WERI-Rb-1 (cell line): ENCODE measurements at regions not wholly inside any gene's neighbourhood (a gene's known extent, or its start where the extent isn't known, plus 50 kb on each side); places are given as distances from the start of the nearest gene placed in this dataset.

ENCODE experiments used
- DNase-seq: peaks from one replicate; pipeline ENCODE4 v3.0.0-alpha.2; 2020
- H3K27ac ChIP-seq: fragments of 250-450 bp; sonication (Bioruptor Pico); 2 replicates; pipeline ENCODE4 v1.5.1; 2020; ENCODE audit warnings: mild to moderate bottlenecking, moderate library complexity
- H3K27me3 ChIP-seq: fragments of 250-450 bp; sonication (Bioruptor Pico); 2 replicates; pipeline ENCODE4 v1.5.1; 2021; ENCODE audit warnings: mild to moderate bottlenecking, low read depth, moderate library complexity; ENCODE audit not compliant: insufficient read depth, severe bottlenecking
- H3K36me3 ChIP-seq: fragments of 250-450 bp; sonication (Bioruptor Pico); 2 replicates; pipeline ENCODE4 v1.5.1; 2020; ENCODE audit warnings: mild to moderate bottlenecking, moderate library complexity
- H3K4me3 ChIP-seq: 2 replicates; pipeline ENCODE4 v1.5.1; 2011; ENCODE audit warnings: low read depth, mild to moderate bottlenecking, control low read depth, low read length
- H3K9me3 ChIP-seq: fragments of 250-450 bp; sonication (Bioruptor Pico); 2 replicates; pipeline ENCODE4 v1.5.1; 2021; ENCODE audit warnings: mild to moderate bottlenecking, moderate library complexity; ENCODE audit not compliant: severe bottlenecking
- TF ChIP-seq, protein P1 (sequence below): IDR thresholded peaks from 2 replicates; pipeline ENCODE4 v1.5.1; 2011; ENCODE audit warnings: low read depth, mild to moderate bottlenecking, control low read depth, inconsistent platforms, low read length

DNA sequence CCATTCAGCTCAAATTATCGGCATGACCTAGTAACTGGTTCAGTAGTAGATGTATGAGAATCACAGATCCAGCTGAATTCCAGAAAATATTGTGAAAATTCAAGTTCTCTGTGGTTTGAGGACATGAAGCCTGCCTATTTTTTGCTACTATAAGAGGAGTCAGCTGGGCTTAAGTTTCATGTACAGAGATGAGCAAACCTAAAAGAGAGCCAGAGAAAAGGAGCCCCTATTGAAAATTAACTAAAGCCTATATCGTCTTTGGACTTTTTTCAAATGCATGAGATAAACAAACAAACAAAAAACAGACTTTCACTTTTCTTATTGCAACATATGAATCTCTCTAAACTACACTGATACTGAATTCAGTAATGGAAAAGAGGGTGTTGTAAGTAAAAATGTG is 106.8 kb upstream of the SPRY2 start:
- Histone ChIP-seq H3K9me3 (no peaks in the 10 kb centered on the region), H3K36me3 (no peaks in the 10 kb centered on the region), H3K4me3 (no peak overlapping the region), H3K27me3 (no peaks in the 10 kb centered on the region), H3K27ac (no peak overlapping the region)
- no peak for DNase-seq
- TF ChIP-seq, protein P1, sequence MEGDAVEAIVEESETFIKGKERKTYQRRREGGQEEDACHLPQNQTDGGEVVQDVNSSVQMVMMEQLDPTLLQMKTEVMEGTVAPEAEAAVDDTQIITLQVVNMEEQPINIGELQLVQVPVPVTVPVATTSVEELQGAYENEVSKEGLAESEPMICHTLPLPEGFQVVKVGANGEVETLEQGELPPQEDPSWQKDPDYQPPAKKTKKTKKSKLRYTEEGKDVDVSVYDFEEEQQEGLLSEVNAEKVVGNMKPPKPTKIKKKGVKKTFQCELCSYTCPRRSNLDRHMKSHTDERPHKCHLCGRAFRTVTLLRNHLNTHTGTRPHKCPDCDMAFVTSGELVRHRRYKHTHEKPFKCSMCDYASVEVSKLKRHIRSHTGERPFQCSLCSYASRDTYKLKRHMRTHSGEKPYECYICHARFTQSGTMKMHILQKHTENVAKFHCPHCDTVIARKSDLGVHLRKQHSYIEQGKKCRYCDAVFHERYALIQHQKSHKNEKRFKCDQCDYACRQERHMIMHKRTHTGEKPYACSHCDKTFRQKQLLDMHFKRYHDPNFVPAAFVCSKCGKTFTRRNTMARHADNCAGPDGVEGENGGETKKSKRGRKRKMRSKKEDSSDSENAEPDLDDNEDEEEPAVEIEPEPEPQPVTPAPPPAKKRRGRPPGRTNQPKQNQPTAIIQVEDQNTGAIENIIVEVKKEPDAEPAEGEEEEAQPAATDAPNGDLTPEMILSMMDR: no peak

DNA sequence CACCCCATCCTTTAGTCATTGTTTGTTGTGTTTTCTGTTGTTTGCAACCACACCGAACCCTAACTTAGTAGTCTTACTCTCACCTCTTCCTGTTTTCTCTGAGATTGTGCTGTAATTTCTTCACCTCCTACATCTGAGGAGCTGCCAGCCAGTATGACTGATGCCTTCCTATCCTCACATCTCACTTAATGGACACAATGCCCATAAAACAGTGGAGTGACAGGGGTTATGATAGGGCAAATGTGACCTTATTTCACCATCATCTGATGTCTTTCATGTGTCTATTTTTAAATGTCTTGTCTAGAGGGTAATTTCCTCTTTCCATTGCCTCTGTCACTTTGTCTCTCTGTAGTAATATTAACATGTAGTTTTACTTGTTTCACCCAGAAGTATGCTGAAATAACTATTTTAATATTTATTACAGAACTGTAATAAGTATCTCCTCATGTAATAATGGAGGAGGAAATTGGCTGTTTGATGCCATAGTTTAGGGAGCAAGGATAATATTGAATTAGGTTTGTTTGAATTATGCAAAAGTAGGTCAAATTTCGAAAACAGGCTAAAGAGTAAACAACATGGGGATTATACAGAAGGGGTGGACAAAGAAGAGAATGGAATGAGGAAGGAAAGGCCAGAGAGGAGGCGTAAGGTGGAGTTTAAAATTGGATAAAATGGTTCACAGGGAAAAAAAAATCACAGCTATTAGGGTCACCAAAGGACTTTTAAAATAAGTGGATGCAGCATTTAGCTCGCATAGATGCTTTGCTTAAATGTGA is 103.5 kb upstream of the SPRY2 start:
- H3K9me3 ChIP-seq: no peaks in the 10 kb centered on the region
- no peaks in the 10 kb centered on the region for H3K27me3 ChIP-seq
- no peak overlapping the region for H3K27ac ChIP-seq
- H3K36me3 ChIP-seq: no peaks in the 10 kb centered on the region
- TF ChIP-seq, protein P1: no peak
- no peak for DNase-seq
- H3K4me3 ChIP-seq: no peak overlapping the region

DNA sequence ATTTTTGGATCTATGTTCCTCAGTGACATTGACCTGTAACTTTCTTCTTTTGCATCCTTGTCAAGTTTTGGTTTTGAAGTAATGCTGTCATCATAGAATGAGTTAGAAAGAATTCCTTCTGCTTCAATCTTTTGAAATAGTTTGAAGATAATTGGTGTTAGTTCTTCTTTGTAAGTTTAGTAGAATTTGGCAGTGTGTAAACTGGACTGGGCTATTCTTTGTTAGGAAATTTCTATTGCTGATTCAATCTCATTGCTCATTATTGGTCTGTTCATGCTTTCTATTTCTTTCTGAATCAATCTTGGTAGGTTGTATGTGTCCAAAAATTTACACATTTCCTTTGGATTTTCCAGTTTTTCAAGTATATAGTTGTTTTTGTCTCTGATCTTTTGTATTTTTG is 101.7 kb upstream of the SPRY2 start:
- Histone ChIP-seq H3K27me3 (no peaks in the 10 kb centered on the region), H3K36me3 (no peaks in the 10 kb centered on the region), H3K9me3 (no peaks in the 10 kb centered on the region), H3K27ac (no peak overlapping the region), H3K4me3 (no peak overlapping the region)
- TF ChIP-seq, protein P1: no peak
- DNase-seq: no peak

DNA sequence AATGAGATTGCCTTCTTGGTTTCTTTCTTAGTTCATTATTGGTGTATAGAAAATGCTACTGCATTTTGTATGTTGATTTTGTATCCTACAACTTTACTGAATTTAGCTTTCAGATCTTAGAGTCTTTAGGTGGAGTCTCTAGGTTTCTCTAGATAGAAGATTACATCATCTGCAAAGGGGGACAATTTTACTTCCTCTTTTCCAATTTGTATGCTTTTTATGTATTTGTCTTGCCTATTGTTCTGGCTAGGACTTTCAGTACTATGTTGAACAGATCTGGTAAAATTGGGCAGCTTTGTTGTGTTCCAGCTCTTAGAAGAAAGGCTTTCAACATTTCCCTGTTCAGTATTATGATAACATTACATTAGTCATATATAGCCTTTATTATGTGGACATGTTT is 101.0 kb upstream of the SPRY2 start:
- TF ChIP-seq, protein P1: no peak
- no peaks in the 10 kb centered on the region for H3K9me3 ChIP-seq
- no peak overlapping the region for H3K4me3 ChIP-seq
- no peak for DNase-seq
- H3K27ac ChIP-seq: no peak overlapping the region
- no peaks in the 10 kb centered on the region for H3K36me3 ChIP-seq
- no peaks in the 10 kb centered on the region for H3K27me3 ChIP-seq

DNA sequence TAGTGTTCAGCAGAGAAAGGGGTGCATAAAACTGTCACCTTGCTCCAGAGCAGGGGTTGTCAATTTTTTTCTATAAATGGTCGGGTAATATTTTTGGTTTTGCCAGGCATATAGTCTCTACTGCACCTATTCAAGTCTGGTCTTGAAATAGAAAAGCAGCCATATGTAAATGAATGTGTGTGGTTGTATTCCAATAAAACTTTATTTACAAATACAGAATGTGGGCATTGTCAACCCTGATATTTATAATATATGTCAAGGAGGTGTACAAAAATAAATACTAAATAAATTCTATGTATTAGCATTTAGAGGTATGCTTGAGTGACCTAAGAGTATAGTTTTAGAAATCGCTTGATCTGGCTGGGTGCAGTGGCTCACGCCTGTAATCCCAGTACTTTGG is 97.6 kb upstream of the SPRY2 start:
- TF ChIP-seq, protein P1: no peak
- Histone ChIP-seq H3K27ac (no peak overlapping the region), H3K27me3 (no peaks in the 10 kb centered on the region), H3K9me3 (no peaks in the 10 kb centered on the region), H3K36me3 (no peaks in the 10 kb centered on the region), H3K4me3 (no peak overlapping the region)
- no peak for DNase-seq

DNA sequence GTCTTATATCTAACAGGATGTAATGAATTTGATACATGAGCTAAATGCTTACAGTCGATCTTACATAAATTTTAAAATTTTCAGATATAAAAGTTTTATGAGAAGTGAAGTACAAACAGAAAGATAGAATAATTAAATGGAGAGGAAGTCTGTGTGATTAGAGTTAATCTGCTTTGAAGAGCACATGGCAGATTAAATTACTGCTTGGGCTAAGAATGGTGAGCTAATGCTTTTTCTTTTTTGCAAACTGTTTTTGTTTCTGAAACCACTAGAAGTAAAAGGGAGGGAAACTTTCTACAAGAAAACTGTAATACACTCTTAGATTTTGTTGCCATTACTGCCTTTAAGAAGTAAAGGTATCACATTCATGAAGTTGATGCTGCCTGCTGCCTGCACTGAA is 96.3 kb upstream of the SPRY2 start:
- Histone ChIP-seq H3K27me3 (no peaks in the 10 kb centered on the region), H3K27ac (peak overlapping the region; percentile 53), H3K4me3 (no peak overlapping the region), H3K36me3 (no peaks in the 10 kb centered on the region), H3K9me3 (no peaks in the 10 kb centered on the region)
- TF ChIP-seq, protein P1: no peak
- no peak for DNase-seq
